ENCODE measurements at regions not wholly inside any gene's neighbourhood (a gene's known extent, or its start where the extent isn't known, plus 50 kb on each side); places are given as distances from the start of the nearest gene placed in this dataset.

GRCh38 chr2:147492471-147492870 is 352.4 kb upstream of the ACVR2A start:
- Histone ChIP-seq H3K27me3 (no peaks in the 10 kb centered on the region), H3K4me1 (no peaks in the 10 kb centered on the region), H3K4me3 (no peak overlapping the region), H3K9me3 (no peaks in the 10 kb centered on the region), H3K36me3 (no peaks in the 10 kb centered on the region), H3K27ac (no peak overlapping the region)
- no peak for TF ChIP-seq POLR2A (IDR thresholded peaks at IDR 0.05)
- TF ChIP-seq EP300 (IDR thresholded peaks at IDR 0.05), result no peak
- no peak for TF ChIP-seq CTCF (IDR thresholded peaks at IDR 0.05)
- TF ChIP-seq POLR2AphosphoS5 (IDR thresholded peaks at IDR 0.05), result no peak
- 89 to 90% methylated on average over 2 of the region's 2 CpGs for WGBS, 2 donors (ENCODE audit: low coverage in 1 of 2)
- ATAC-seq, result no peak

DNA sequence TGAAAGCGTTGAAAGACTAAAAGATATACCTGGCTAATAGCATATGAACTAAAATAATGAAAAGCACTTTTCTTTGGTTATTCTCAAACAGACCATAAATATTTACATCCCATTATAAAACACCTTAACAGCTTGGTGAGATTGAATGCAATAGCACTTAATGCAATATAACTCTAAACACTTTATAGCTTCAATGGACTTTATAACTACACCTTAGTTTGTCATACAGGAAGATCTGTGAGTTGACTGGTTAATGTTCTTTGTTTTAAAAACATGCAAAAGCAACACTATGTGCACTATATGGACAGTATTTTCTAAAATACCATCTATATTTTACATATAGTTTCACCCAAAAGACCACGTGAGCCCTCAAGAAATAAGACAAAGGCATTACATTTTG is 353.3 kb upstream of the ACVR2A start:
- no peak for ATAC-seq
- Histone ChIP-seq H3K27me3 (no peaks in the 10 kb centered on the region), H3K36me3 (no peaks in the 10 kb centered on the region), H3K9me3 (no peaks in the 10 kb centered on the region), H3K4me3 (no peak overlapping the region), H3K27ac (no peak overlapping the region), H3K4me1 (no peaks in the 10 kb centered on the region)
- TF ChIP-seq EP300 (IDR thresholded peaks at IDR 0.05), result no peak
- no peak for TF ChIP-seq POLR2A (IDR thresholded peaks at IDR 0.05)
- TF ChIP-seq POLR2AphosphoS5 (IDR thresholded peaks at IDR 0.05), result no peak
- no peak for TF ChIP-seq CTCF (IDR thresholded peaks at IDR 0.05)
- 90% methylated on average over 2 of the region's 2 CpGs for WGBS, 2 donors (ENCODE audit: low coverage in 1 of 2)

DNA sequence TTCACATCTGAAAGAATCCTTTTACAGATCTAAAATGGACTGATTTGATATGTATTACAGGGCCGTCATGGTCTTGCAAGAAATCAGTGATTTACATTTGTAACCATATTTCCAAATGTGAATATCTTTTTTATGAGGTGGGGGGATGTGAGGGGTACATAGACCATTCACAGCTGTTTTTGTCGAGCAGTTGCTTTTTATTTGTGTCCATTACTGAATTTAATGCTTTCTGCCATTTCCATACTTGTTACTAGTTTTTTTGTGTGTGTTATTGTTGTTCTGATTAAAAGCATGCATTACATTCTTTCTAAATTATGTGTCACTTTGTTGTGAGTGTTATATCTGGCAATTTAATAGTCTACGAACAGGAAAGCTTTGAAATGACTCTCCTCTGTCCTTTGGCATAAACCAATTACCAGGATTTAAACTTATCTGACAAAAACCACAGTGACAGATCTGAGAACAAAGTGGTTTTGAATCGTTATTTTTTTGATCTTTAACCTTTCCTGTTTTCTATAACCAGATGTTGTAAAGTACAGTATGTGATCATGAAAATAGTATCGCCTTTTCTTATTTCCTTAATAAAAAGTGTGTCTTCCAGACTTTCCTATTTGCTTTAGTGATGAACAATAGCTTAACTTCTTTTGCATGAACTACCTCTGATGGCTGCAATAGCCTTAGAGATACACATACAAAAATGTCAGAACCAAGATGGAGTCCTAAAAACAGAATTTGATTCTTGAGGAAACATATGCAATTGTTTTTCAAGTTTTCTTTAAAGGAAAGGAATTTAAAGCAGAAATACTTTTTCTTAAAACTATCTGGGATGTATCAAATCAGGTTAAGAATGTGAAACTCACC is 354.2 kb upstream of the ACVR2A start:
- no peaks in the 10 kb centered on the region for H3K36me3 ChIP-seq
- H3K4me1 ChIP-seq, result no peaks in the 10 kb centered on the region
- 72 to 74% methylated on average over 4 to 5 of the region's 5 CpGs for WGBS, 2 donors (ENCODE audit: low coverage in 1 of 2)
- ATAC-seq, result no peak
- no peaks in the 10 kb centered on the region for H3K27me3 ChIP-seq
- no peaks in the 10 kb centered on the region for H3K9me3 ChIP-seq
- H3K27ac ChIP-seq, result no peak overlapping the region
- TF ChIP-seq CTCF (IDR thresholded peaks at IDR 0.05) (no peak), POLR2AphosphoS5 (IDR thresholded peaks at IDR 0.05) (no peak), POLR2A (IDR thresholded peaks at IDR 0.05) (no peak), EP300 (IDR thresholded peaks at IDR 0.05) (no peak)
- H3K4me3 ChIP-seq, result no peak overlapping the region

- H3K36me3 ChIP-seq, result no peaks in the 10 kb centered on the region
- H3K9me3 ChIP-seq, result no peaks in the 10 kb centered on the region
- no peak overlapping the region for H3K27ac ChIP-seq
- ATAC-seq, result no peak
- WGBS, 2 donors (ENCODE audit: low coverage in 1 of 2), result 89 to 100% methylated on average over 3 of the region's 3 CpGs
- H3K4me1 ChIP-seq, result peaks cover 0 to under 1% (median 0%) of the 10 kb centered on the region in 3 donors
- no peak overlapping the region for H3K4me3 ChIP-seq
- TF ChIP-seq POLR2AphosphoS5 (IDR thresholded peaks at IDR 0.05), result no peak
- no peak for TF ChIP-seq CTCF (IDR thresholded peaks at IDR 0.05)
- no peak for TF ChIP-seq EP300 (IDR thresholded peaks at IDR 0.05)
- TF ChIP-seq POLR2A (IDR thresholded peaks at IDR 0.05), result no peak
- H3K27me3 ChIP-seq, result no peaks in the 10 kb centered on the region
These were observed 356.4 kb upstream of the ACVR2A start for GRCh38 chr2:147488472-147488871.

DNA sequence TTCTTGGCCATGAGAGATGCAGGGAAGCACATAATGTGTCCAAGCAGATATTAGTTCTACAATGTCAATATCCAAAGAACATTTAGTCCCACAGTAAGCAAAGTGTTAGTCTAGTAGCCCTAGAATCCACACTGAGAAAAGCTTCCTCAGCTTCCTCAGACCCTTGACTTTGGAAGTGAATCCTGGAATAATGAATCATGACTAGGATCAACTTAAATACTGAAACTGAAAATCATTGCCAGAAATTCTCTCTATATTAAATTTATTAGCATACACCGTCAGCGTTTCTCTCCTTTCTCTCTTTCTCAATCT is 356.9 kb upstream of the ACVR2A start:
- Histone ChIP-seq H3K36me3 (no peaks in the 10 kb centered on the region), H3K9me3 (no peaks in the 10 kb centered on the region), H3K27me3 (no peaks in the 10 kb centered on the region), H3K4me3 (no peak overlapping the region), H3K4me1 (peaks cover 0 to 6% (median 0%) of the 10 kb centered on the region in 3 donors), H3K27ac (no peak overlapping the region)
- WGBS, 2 donors (ENCODE audit: low coverage in 1 of 2), result 86 to 100% methylated on average over 2 of the region's 2 CpGs
- ATAC-seq, result no peak
- TF ChIP-seq CTCF (IDR thresholded peaks at IDR 0.05), result no peak
- TF ChIP-seq POLR2A (IDR thresholded peaks at IDR 0.05), result no peak
- TF ChIP-seq POLR2AphosphoS5 (IDR thresholded peaks at IDR 0.05), result no peak
- no peak for TF ChIP-seq EP300 (IDR thresholded peaks at IDR 0.05)
